ENCODE measurements at regions not wholly inside any gene's neighbourhood (a gene's known extent, or its start where the extent isn't known, plus 50 kb on each side); places are given as distances from the start of the nearest gene placed in this dataset.

DNA sequence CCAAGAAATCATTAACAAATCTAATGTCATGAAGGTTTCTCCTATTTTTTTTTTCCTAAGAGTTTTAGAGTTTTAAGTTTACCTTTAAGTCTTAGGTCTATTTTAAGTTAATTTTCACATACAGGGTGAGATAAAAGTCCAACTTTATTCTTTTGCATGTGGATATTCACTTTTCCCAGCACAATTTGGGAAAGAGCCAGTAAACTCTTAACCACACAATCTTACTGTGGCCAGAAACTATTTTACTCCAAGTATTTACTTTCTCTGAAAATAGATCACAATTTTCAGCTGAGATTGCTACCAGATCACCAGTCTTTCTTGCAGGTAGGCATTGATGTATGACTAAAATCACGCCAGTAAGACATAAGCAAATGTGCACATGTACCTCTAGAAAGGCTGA, 728.5 kb downstream of the TNS3 start:
- DNase-seq (ENCODE audit: low spot score), result no peak
- no peaks in the 10 kb centered on the region for H4K20me1 ChIP-seq (replicated peaks; ENCODE audit: insufficient read depth)

More for the DNA sequence above, 728.5 kb downstream of the TNS3 start:
- TF ChIP-seq ZNF331 (CRISPR knock-in tag; IDR thresholded peaks at IDR 0.05; ENCODE audit: low read depth) (no peak), POLR2AphosphoS5 (IDR thresholded peaks at IDR 0.05; ENCODE audit: low read depth) (no peak), NANOG (IDR thresholded peaks at IDR 0.05; ENCODE audit: borderline replicate concordance) (no peak), CREB1 (CRISPR knock-in tag; IDR thresholded peaks at IDR 0.05; ENCODE audit: low read depth) (no peak), STAT1 (IDR thresholded peaks at IDR 0.05; ENCODE audit: unreplicated experiment) (no peak), ZNF462 (CRISPR knock-in tag; IDR thresholded peaks at IDR 0.05) (no peak)
- Histone ChIP-seq H3F3A (replicated peaks; ENCODE audit: low read depth) (no peaks in the 10 kb centered on the region), H3K4me2 (no peak overlapping the region), H3K79me2 (replicated peaks; ENCODE audit: insufficient read depth) (no peaks in the 10 kb centered on the region), H3K4me3 (no peak overlapping the region), H3K4me1 (ENCODE audit: insufficient read depth) (no peaks in the 10 kb centered on the region), H3K9me2 (ENCODE audit: insufficient read depth) (no peaks in the 10 kb centered on the region), H3K36me3 (ENCODE audit: insufficient read depth) (no peaks in the 10 kb centered on the region), H2AFZ (no peak overlapping the region), H3K27me3 (ENCODE audit: insufficient read depth) (no peaks in the 10 kb centered on the region), H3K27ac (ENCODE audit: low read depth) (no peak overlapping the region)
- no peaks in the 10 kb centered on the region for H3K9me3 Mint-ChIP-seq
- no peak for ATAC-seq
- H3K4me3 Mint-ChIP-seq, result no peak overlapping the region
- no peaks in the 10 kb centered on the region for H3K36me3 Mint-ChIP-seq (ENCODE audit: low read depth)
- H3K27ac Mint-ChIP-seq, result no peak overlapping the region
- no peaks in the 10 kb centered on the region for H3K27me3 Mint-ChIP-seq (ENCODE audit: insufficient read depth, low read depth, poor library complexity)
- H3K4me1 Mint-ChIP-seq, result no peaks in the 10 kb centered on the region
